ENCODE measurements at regions not wholly inside any gene's neighbourhood (a gene's known extent, or its start where the extent isn't known, plus 50 kb on each side); places are given as distances from the start of the nearest gene placed in this dataset.

- Histone ChIP-seq H3K4me3 (ENCODE audit: insufficient read depth, low read length, poor library complexity, severe bottlenecking) (no peak overlapping the region), H3K27ac (ENCODE audit: low read depth, low read length) (no peak overlapping the region), H3F3A (ENCODE audit: insufficient read depth) (no peaks in the 10 kb centered on the region), H3K9ac (ENCODE audit: low read length) (no peak overlapping the region), H2AFZ (ENCODE audit: low read depth, low read length, severe bottlenecking) (no peak overlapping the region), H3K27me3 (ENCODE audit: low read length) (no peaks in the 10 kb centered on the region), H3K79me2 (ENCODE audit: insufficient read depth, low read length) (no peaks in the 10 kb centered on the region), H3K9me3 (ENCODE audit: insufficient read depth, low read length) (no peaks in the 10 kb centered on the region), H3K4me2 (ENCODE audit: low read depth, low read length, poor library complexity, severe bottlenecking) (no peak overlapping the region), H3K9me2 (replicated peaks; ENCODE audit: insufficient read depth, low read length) (no peaks in the 10 kb centered on the region), H3K36me3 (ENCODE audit: low read length) (no peaks in the 10 kb centered on the region), H4K20me1 (ENCODE audit: low read depth, low read length) (no peaks in the 10 kb centered on the region)
- TF ChIP-seq, protein P1, sequence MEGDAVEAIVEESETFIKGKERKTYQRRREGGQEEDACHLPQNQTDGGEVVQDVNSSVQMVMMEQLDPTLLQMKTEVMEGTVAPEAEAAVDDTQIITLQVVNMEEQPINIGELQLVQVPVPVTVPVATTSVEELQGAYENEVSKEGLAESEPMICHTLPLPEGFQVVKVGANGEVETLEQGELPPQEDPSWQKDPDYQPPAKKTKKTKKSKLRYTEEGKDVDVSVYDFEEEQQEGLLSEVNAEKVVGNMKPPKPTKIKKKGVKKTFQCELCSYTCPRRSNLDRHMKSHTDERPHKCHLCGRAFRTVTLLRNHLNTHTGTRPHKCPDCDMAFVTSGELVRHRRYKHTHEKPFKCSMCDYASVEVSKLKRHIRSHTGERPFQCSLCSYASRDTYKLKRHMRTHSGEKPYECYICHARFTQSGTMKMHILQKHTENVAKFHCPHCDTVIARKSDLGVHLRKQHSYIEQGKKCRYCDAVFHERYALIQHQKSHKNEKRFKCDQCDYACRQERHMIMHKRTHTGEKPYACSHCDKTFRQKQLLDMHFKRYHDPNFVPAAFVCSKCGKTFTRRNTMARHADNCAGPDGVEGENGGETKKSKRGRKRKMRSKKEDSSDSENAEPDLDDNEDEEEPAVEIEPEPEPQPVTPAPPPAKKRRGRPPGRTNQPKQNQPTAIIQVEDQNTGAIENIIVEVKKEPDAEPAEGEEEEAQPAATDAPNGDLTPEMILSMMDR (IDR thresholded peaks at IDR 0.05; ENCODE audit: insufficient read depth, low read length, poor library complexity, severe bottlenecking): no peak
- TF ChIP-seq EZH2phosphoT487 (conservative IDR thresholded peaks at IDR 0.05; ENCODE audit: low read length): no peak
Observed at GRCh38 chr7:51471210-51471980, 154.8 kb upstream of the COBL start.

DNA sequence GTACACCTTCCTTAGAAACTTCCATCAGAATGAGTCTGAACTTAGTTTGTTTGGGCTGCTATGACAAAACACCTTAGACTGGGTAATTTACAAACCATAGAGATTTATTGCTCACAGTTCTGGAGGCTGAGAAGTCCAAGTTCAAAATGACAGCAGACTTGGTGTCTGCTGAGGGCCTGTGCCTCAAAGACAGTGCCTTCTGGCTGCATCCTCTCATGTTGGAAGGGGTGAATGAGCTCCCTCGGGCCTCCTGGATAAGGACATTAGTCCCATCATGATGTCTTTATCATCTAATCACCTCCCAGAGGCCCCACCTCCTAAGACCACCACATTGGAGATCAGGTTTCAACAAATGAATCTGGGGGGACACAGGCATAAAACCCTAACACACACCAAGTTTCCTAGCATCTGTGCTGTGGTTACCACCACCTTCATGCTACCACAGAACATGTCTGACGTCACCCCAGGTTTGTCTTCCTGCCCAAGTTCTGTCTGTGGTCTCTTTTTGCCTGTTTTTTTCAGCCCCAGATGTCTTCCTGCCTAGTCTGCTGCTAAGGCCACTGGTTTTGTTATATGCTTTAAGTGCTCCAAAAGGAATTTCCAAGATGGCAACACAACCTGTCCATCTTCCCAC, 150.9 kb upstream of the COBL start:
- H3K9me3 ChIP-seq (ENCODE audit: insufficient read depth, low read length): no peaks in the 10 kb centered on the region
- no peaks in the 10 kb centered on the region for H3K36me3 ChIP-seq (ENCODE audit: low read length)
- H3K4me2 ChIP-seq (ENCODE audit: low read depth, low read length, poor library complexity, severe bottlenecking): no peak overlapping the region
- no peak overlapping the region for H3K4me3 ChIP-seq (ENCODE audit: insufficient read depth, low read length, poor library complexity, severe bottlenecking)
- no peak overlapping the region for H3K27ac ChIP-seq (ENCODE audit: low read depth, low read length)
- no peak overlapping the region for H3K9ac ChIP-seq (ENCODE audit: low read length)
- no peaks in the 10 kb centered on the region for H3K9me2 ChIP-seq (replicated peaks; ENCODE audit: insufficient read depth, low read length)
- no peaks in the 10 kb centered on the region for H3K27me3 ChIP-seq (ENCODE audit: low read length)
- no peak overlapping the region for H2AFZ ChIP-seq (ENCODE audit: low read depth, low read length, severe bottlenecking)
- H3F3A ChIP-seq (ENCODE audit: insufficient read depth): no peaks in the 10 kb centered on the region
- TF ChIP-seq, protein P1 (IDR thresholded peaks at IDR 0.05; ENCODE audit: insufficient read depth, low read length, poor library complexity, severe bottlenecking): no peak
- TF ChIP-seq EZH2phosphoT487 (conservative IDR thresholded peaks at IDR 0.05; ENCODE audit: low read length): no peak
- H4K20me1 ChIP-seq (ENCODE audit: low read depth, low read length): no peaks in the 10 kb centered on the region
- no peaks in the 10 kb centered on the region for H3K79me2 ChIP-seq (ENCODE audit: insufficient read depth, low read length)

DNA sequence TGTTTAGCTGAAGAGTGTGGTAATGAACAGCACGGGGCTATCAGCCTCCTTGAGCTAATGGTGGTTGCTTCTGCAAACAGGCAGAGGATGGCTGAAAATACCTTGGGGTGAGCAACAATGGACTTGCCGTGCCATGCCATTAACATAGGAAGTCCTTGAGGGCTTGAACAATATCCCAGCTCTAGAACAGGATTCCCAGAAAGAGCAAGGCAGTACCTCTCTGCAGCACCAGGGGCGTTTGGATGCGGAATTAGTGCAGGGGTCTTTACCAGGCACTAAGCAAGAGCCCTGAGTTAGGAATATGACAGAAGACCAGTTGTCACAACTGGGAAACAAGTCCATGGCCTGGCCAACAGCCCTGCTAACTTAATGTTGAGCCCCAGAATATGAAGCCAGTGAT, 143.2 kb upstream of the COBL start:
- no peak overlapping the region for H3K4me2 ChIP-seq (ENCODE audit: low read depth, low read length, poor library complexity, severe bottlenecking)
- no peaks in the 10 kb centered on the region for H3K9me2 ChIP-seq (replicated peaks; ENCODE audit: insufficient read depth, low read length)
- H3K79me2 ChIP-seq (ENCODE audit: insufficient read depth, low read length): no peaks in the 10 kb centered on the region
- TF ChIP-seq, protein P1 (IDR thresholded peaks at IDR 0.05; ENCODE audit: insufficient read depth, low read length, poor library complexity, severe bottlenecking): no peak
- no peak for TF ChIP-seq EZH2phosphoT487 (conservative IDR thresholded peaks at IDR 0.05; ENCODE audit: low read length)
- no peak overlapping the region for H3K4me3 ChIP-seq (ENCODE audit: insufficient read depth, low read length, poor library complexity, severe bottlenecking)
- H2AFZ ChIP-seq (ENCODE audit: low read depth, low read length, severe bottlenecking): no peak overlapping the region
- H4K20me1 ChIP-seq (ENCODE audit: low read depth, low read length): no peaks in the 10 kb centered on the region
- H3K9me3 ChIP-seq (ENCODE audit: insufficient read depth, low read length): no peaks in the 10 kb centered on the region
- H3K27me3 ChIP-seq (ENCODE audit: low read length): no peaks in the 10 kb centered on the region
- no peaks in the 10 kb centered on the region for H3K36me3 ChIP-seq (ENCODE audit: low read length)
- H3K9ac ChIP-seq (ENCODE audit: low read length): no peak overlapping the region
- H3K27ac ChIP-seq (ENCODE audit: low read depth, low read length): no peak overlapping the region
- no peaks in the 10 kb centered on the region for H3F3A ChIP-seq (ENCODE audit: insufficient read depth)
